ENCODE measurements at regions not wholly inside any gene's neighbourhood (a gene's known extent, or its start where the extent isn't known, plus 50 kb on each side); places are given as distances from the start of the nearest gene placed in this dataset.
A peak's percentile ranks its signal among the peaks of the same experiment; 100 is the strongest.

DNA sequence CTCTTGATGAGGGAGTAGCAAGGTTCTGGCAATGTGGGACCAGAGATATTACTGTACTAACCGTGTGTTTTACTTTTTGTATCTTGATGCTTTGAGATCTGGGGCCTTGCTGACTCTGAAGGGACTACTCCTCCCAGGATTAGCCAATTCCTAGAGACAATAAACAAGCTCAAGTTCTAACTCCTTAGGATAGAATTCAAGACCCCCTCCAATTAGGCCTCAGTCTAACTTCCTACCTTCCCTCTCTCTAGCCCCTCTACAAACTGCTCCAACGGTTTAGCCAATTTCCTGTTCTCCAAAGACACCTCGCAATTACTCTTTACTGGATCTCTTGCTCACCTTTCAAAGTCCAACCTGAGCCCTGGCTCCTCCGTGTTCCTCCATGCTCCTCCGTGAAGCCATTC is 158.7 kb upstream of the JARID2 start:
- intact Hi-C loops (cut with DNase I; ENCODE audit: low total_unique reads): no loop called here
- H3K9me3 ChIP-seq: no peaks in the 10 kb centered on the region
- WGBS, 2 donors: 91 to 92% methylated on average over 5 of the region's 5 CpGs
- TF ChIP-seq, protein P1, sequence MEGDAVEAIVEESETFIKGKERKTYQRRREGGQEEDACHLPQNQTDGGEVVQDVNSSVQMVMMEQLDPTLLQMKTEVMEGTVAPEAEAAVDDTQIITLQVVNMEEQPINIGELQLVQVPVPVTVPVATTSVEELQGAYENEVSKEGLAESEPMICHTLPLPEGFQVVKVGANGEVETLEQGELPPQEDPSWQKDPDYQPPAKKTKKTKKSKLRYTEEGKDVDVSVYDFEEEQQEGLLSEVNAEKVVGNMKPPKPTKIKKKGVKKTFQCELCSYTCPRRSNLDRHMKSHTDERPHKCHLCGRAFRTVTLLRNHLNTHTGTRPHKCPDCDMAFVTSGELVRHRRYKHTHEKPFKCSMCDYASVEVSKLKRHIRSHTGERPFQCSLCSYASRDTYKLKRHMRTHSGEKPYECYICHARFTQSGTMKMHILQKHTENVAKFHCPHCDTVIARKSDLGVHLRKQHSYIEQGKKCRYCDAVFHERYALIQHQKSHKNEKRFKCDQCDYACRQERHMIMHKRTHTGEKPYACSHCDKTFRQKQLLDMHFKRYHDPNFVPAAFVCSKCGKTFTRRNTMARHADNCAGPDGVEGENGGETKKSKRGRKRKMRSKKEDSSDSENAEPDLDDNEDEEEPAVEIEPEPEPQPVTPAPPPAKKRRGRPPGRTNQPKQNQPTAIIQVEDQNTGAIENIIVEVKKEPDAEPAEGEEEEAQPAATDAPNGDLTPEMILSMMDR (IDR thresholded peaks at IDR 0.05): no peak
- TF ChIP-seq POLR2A (IDR thresholded peaks at IDR 0.05): no peak
- no peaks in the 10 kb centered on the region for H3K36me3 ChIP-seq (ENCODE audit: low read depth, missing control alignments)
- H3K27ac ChIP-seq: no peak overlapping the region
- no peak overlapping the region for H3K4me3 ChIP-seq
- H3K27me3 ChIP-seq: no peaks in the 10 kb centered on the region
- peaks cover 2% of the 10 kb centered on the region for H3K4me1 ChIP-seq
- DNase-seq: no peak

DNA sequence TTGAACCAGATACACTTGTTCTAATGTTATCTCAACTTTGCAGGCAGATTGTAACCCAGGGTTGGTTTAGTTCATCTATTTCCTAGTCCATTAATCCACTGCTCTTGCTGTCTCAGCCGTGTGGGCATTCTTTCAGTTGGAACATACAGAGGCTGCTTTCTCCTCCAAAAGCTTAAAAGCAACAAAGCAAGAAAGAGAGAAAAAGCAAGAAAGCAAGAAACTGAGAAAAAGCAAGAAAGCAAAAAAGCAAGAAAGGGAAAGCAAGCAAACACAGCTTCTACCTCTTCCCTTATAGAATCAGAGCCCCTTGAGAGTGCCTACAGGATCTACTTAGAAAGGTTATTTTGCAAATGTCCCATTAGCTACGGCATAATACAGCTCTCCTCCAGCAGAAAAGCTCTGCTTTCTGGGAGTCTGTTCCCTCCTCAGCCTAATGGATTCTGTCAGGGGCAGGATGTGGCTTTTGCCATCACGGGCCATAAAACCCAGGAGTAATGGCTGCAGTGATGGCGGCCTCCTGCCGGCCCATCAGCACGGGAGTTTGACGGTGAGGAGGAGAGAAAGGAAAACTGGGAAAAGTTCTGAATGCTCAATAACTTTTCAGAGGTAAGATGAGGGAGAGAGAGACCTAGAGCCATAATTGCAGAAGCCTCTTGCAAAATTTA is 156.8 kb upstream of the JARID2 start:
- no peak for DNase-seq
- intact Hi-C loops (cut with DNase I; ENCODE audit: low total_unique reads): no loop called here
- Histone ChIP-seq H3K4me3 (no peak overlapping the region), H3K4me1 (peaks cover 2% of the 10 kb centered on the region), H3K27me3 (no peaks in the 10 kb centered on the region), H3K36me3 (ENCODE audit: low read depth, missing control alignments) (no peaks in the 10 kb centered on the region), H3K27ac (no peak overlapping the region), H3K9me3 (no peaks in the 10 kb centered on the region)
- WGBS, 2 donors: 70 to 78% methylated on average over 7 of the region's 7 CpGs
- no peak for TF ChIP-seq POLR2A (IDR thresholded peaks at IDR 0.05)
- TF ChIP-seq, protein P1 (IDR thresholded peaks at IDR 0.05): no peak

DNA sequence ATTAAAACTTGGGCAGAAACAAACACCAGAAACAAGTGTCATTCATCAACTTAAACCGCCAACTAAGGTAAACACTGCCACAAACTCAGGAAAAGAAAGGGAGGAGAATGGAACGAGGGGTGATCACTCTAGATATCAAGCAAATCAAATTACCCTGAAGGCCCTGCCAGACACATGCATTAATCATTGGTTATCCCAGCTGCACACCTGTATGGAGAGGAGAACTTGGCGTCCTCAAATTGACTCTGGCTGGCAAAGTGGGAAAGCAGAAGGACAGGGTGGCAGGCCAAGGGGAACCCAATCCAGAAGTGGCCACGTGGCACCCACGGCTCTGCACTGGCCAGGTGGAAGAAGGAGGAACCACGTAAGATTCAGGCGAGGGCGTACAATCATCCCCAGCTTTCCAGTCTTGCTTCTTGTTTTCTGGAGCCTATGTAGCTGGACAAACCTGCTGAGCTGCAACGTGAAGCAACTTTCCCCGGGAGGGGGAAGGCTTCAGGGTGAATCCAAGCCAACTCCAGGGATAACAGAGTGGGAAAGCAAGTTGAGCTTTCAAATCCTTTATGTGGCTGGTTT is 156.2 kb upstream of the JARID2 start:
- no peak for DNase-seq
- TF ChIP-seq, protein P1 (IDR thresholded peaks at IDR 0.05): no peak
- no peak for TF ChIP-seq POLR2A (IDR thresholded peaks at IDR 0.05)
- no peak overlapping the region for H3K27ac ChIP-seq
- no peaks in the 10 kb centered on the region for H3K9me3 ChIP-seq
- 49 to 79% methylated on average over 10 of the region's 10 CpGs for WGBS, 2 donors
- H3K4me1 ChIP-seq: peaks cover 2% of the 10 kb centered on the region
- H3K4me3 ChIP-seq: no peak overlapping the region
- intact Hi-C loops (cut with DNase I; ENCODE audit: low total_unique reads): no loop called here
- H3K36me3 ChIP-seq (ENCODE audit: low read depth, missing control alignments): no peaks in the 10 kb centered on the region
- no peaks in the 10 kb centered on the region for H3K27me3 ChIP-seq

DNA sequence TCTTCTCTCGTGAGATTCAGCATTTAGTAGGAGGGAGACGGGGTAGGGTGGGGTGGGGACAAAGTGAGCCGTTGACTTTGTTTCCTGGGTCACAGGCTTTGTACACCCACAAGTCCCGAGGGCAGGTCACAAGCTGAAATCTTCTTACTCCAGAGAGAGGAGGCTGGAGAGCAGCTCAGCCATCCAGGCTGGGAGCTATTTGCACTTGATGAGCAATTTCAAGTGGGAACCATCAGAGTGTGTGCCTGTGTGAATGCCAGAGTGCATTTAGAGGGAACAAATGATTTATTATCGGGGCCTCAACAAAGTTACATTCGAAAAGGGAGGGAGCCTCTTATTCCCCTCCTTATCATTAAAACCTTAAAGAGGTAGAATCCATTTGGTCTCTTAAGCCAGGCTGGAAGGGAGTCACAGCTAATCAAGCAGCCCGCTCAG is 155.7 kb upstream of the JARID2 start:
- H3K9me3 ChIP-seq: no peaks in the 10 kb centered on the region
- 24 to 37% methylated on average over 7 of the region's 7 CpGs for WGBS, 2 donors
- H3K27ac ChIP-seq: no peak overlapping the region
- H3K4me3 ChIP-seq: no peak overlapping the region
- intact Hi-C loops (cut with DNase I; ENCODE audit: low total_unique reads): no loop called here
- TF ChIP-seq, protein P1 (IDR thresholded peaks at IDR 0.05): no peak
- TF ChIP-seq POLR2A (IDR thresholded peaks at IDR 0.05): no peak
- no peaks in the 10 kb centered on the region for H3K27me3 ChIP-seq
- DNase-seq: peak; percentile 58
- no peaks in the 10 kb centered on the region for H3K36me3 ChIP-seq (ENCODE audit: low read depth, missing control alignments)
- peaks cover 2% of the 10 kb centered on the region for H3K4me1 ChIP-seq
